SKM-1 treated with dmso at 0.1 percent for 144 hours (cell line): ENCODE measurements at regions not wholly inside any gene's neighbourhood (a gene's known extent, or its start where the extent isn't known, plus 50 kb on each side); places are given as distances from the start of the nearest gene placed in this dataset.
"Not testable (repeated sequence)": the region's sequence is repeated elsewhere in the genome, so short reads cannot be mapped to it uniquely, and the experiment has no call there.

Experiments used
- DNase-seq: peaks from one replicate; lab custom pipeline; 2025; ENCODE audit not compliant: unreplicated experiment; lab: John Stamatoyannopoulos, UW

GRCh38 chr10:90233805-90234204 lies 532.4 kb downstream of the KIF20B start:
- DNase-seq: not testable (repeated sequence)

GRCh38 chr10:90245623-90246022 lies 544.2 kb downstream of the KIF20B start:
- no peak for DNase-seq

GRCh38 chr10:90250784-90251183 lies 549.4 kb downstream of the KIF20B start:
- not testable (repeated sequence) for DNase-seq

GRCh38 chr10:90269699-90270098 lies 568.3 kb downstream of the KIF20B start:
- DNase-seq: peak; percentile 13

- DNase-seq: no peak
Measured at GRCh38 chr10:90274721-90275468, 573.5 kb downstream of the KIF20B start.

GRCh38 chr10:90276894-90277475 lies 575.6 kb downstream of the KIF20B start:
- no peak for DNase-seq

GRCh38 chr10:90286406-90286805 lies 571.4 kb downstream of the HTR7 start:
- DNase-seq: no peak

GRCh38 chr10:90286941-90287340 lies 570.9 kb downstream of the HTR7 start:
- no peak for DNase-seq

GRCh38 chr10:90288391-90288933 lies 569.4 kb downstream of the HTR7 start:
- peak; percentile 69 for DNase-seq

GRCh38 chr10:90289037-90289436 lies 568.8 kb downstream of the HTR7 start:
- DNase-seq: peak; percentile 34

- no peak for DNase-seq
Measured at GRCh38 chr10:90293616-90294015, 564.2 kb downstream of the HTR7 start.

GRCh38 chr10:90294821-90295540 lies 562.9 kb downstream of the HTR7 start:
- DNase-seq: not testable (repeated sequence)

- DNase-seq: peak; percentile 24
Measured at GRCh38 chr10:90302031-90302430, 555.8 kb downstream of the HTR7 start.

- no peak for DNase-seq
Measured at GRCh38 chr10:90302758-90303481, 554.9 kb downstream of the HTR7 start.

GRCh38 chr10:90304533-90304932 lies 553.3 kb downstream of the HTR7 start:
- no peak for DNase-seq

GRCh38 chr10:90306187-90306586 lies 551.7 kb downstream of the HTR7 start:
- no peak for DNase-seq

GRCh38 chr10:90308223-90308622 lies 549.6 kb downstream of the HTR7 start:
- no peak for DNase-seq

GRCh38 chr10:90313576-90314325 lies 544.1 kb downstream of the HTR7 start:
- no peak for DNase-seq

- no peak for DNase-seq
Measured at GRCh38 chr10:90314718-90315117, 543.1 kb downstream of the HTR7 start.

- no peak for DNase-seq
Measured at GRCh38 chr10:90317172-90317571, 540.7 kb downstream of the HTR7 start.
